A673 (cell line): ENCODE measurements at regions not wholly inside any gene's neighbourhood (a gene's known extent, or its start where the extent isn't known, plus 50 kb on each side); places are given as distances from the start of the nearest gene placed in this dataset.

Experiments used
- EZH2 ChIP-seq: fragments of 200-600 bp; sonication (generic); IDR thresholded peaks from 2 replicates; pipeline ENCODE4 v1.6.1; 2017; ENCODE audit warnings: borderline replicate concordance, low read depth, mild to moderate bottlenecking, mixed read lengths, antibody characterized with exemption, low read length; ENCODE audit not compliant: poor library complexity, severe bottlenecking
- TF ChIP-seq, protein P1 (sequence below): fragments of 300-800, 200-600 bp; sonication (generic); conservative IDR thresholded peaks from 2 replicates; pipeline ENCODE4 v1.5.1; 2017; ENCODE audit warnings: low read depth, mild to moderate bottlenecking, antibody characterized with exemption, low read length, moderate library complexity, mixed read lengths

DNA sequence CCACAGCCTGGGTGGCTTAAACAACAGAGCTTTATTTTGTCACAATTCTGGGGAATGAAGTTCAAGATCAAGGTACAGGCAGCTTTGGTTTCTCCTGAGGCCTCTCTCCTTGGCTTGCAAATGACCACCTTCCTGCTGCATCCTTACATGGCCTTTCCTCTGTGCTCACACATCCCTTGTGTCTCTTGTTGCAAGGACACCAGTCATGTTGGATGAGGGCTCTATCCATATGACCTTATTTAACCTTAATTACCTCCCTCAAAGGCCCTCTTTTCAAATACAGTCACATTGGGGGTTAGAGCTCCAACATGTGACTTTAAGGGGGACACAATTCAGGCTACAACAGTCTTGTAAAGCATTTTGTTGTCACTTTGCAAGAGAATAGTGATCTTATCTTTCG lies 65.0 kb upstream of the PLXNA4 start:
- TF ChIP-seq, protein P1, sequence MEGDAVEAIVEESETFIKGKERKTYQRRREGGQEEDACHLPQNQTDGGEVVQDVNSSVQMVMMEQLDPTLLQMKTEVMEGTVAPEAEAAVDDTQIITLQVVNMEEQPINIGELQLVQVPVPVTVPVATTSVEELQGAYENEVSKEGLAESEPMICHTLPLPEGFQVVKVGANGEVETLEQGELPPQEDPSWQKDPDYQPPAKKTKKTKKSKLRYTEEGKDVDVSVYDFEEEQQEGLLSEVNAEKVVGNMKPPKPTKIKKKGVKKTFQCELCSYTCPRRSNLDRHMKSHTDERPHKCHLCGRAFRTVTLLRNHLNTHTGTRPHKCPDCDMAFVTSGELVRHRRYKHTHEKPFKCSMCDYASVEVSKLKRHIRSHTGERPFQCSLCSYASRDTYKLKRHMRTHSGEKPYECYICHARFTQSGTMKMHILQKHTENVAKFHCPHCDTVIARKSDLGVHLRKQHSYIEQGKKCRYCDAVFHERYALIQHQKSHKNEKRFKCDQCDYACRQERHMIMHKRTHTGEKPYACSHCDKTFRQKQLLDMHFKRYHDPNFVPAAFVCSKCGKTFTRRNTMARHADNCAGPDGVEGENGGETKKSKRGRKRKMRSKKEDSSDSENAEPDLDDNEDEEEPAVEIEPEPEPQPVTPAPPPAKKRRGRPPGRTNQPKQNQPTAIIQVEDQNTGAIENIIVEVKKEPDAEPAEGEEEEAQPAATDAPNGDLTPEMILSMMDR = no peak
- no peak for TF ChIP-seq EZH2
